ENCODE measurements at regions not wholly inside any gene's neighbourhood (a gene's known extent, or its start where the extent isn't known, plus 50 kb on each side); places are given as distances from the start of the nearest gene placed in this dataset.

- TF ChIP-seq CTCF (IDR thresholded peaks at IDR 0.05; ENCODE audit: low read depth, low read length), result no peak
- no peak overlapping the region for H3K4me3 ChIP-seq (ENCODE audit: low read depth, low read length)
Observed at GRCh38 chr2:167489325-167489724, 601.0 kb downstream of the XIRP2 start.

- TF ChIP-seq CTCF (IDR thresholded peaks at IDR 0.05; ENCODE audit: low read depth, low read length), result no peak
- no peak overlapping the region for H3K4me3 ChIP-seq (ENCODE audit: low read depth, low read length)
Observed at GRCh38 chr2:167487728-167488127, 599.4 kb downstream of the XIRP2 start.

GRCh38 chr2:167484875-167485274, 596.6 kb downstream of the XIRP2 start:
- no peak overlapping the region for H3K4me3 ChIP-seq (ENCODE audit: low read depth, low read length)
- no peak for TF ChIP-seq CTCF (IDR thresholded peaks at IDR 0.05; ENCODE audit: low read depth, low read length)

GRCh38 chr2:167480986-167481309, 592.7 kb downstream of the XIRP2 start:
- TF ChIP-seq CTCF (IDR thresholded peaks at IDR 0.05; ENCODE audit: low read depth, low read length), result no peak
- no peak overlapping the region for H3K4me3 ChIP-seq (ENCODE audit: low read depth, low read length)

- H3K4me3 ChIP-seq (ENCODE audit: low read depth, low read length), result no peak overlapping the region
- TF ChIP-seq CTCF (IDR thresholded peaks at IDR 0.05; ENCODE audit: low read depth, low read length), result no peak
Observed at GRCh38 chr2:167480232-167480985, 592.1 kb downstream of the XIRP2 start.

- H3K4me3 ChIP-seq (ENCODE audit: low read depth, low read length), result no peak overlapping the region
- no peak for TF ChIP-seq CTCF (IDR thresholded peaks at IDR 0.05; ENCODE audit: low read depth, low read length)
Observed at GRCh38 chr2:167478196-167478595, 589.9 kb downstream of the XIRP2 start.

- no peak for TF ChIP-seq CTCF (IDR thresholded peaks at IDR 0.05; ENCODE audit: low read depth, low read length)
Observed at GRCh38 chr2:167475791-167476190, 587.5 kb downstream of the XIRP2 start.

More at GRCh38 chr2:167475791-167476190, 587.5 kb downstream of the XIRP2 start:
- no peak overlapping the region for H3K4me3 ChIP-seq (ENCODE audit: low read depth, low read length)

Data from WI38 (cell line).